ENCODE measurements at regions not wholly inside any gene's neighbourhood (a gene's known extent, or its start where the extent isn't known, plus 50 kb on each side); places are given as distances from the start of the nearest gene placed in this dataset.
A peak's percentile ranks its signal among the peaks of the same experiment; 100 is the strongest.

GRCh38 chr18:65124633-65125032 is 626.2 kb upstream of the CDH7 start:
- no peak for DNase-seq

- DNase-seq = no peak
Measured at GRCh38 chr18:65103864-65104263, 646.9 kb upstream of the CDH7 start.

GRCh38 chr18:65093346-65093745 is 657.5 kb upstream of the CDH7 start:
- no peak for DNase-seq

GRCh38 chr18:65091744-65092329 is 659.0 kb upstream of the CDH7 start:
- peak; percentile 18 to 29 for DNase-seq

- DNase-seq = no peak
Measured at GRCh38 chr18:65082907-65083306, 667.9 kb upstream of the CDH7 start.

- no peak for DNase-seq
Measured at GRCh38 chr18:65081786-65082185, 669.0 kb upstream of the CDH7 start.

- DNase-seq = no peak
Measured at GRCh38 chr18:65073060-65073550, 677.7 kb upstream of the CDH7 start.

GRCh38 chr18:65057439-65058083 is 693.3 kb upstream of the CDH7 start:
- DNase-seq = no peak

GRCh38 chr18:65056575-65056974 is 694.2 kb upstream of the CDH7 start:
- no peak for DNase-seq

GRCh38 chr18:65049586-65049985 is 701.2 kb upstream of the CDH7 start:
- DNase-seq = no peak

GRCh38 chr18:65039578-65039977 is 711.2 kb upstream of the CDH7 start:
- no peak for DNase-seq

GRCh38 chr18:65035701-65036100 is 715.1 kb upstream of the CDH7 start:
- DNase-seq = no peak

GRCh38 chr18:65025756-65026155 is 725.1 kb upstream of the CDH7 start:
- no peak for DNase-seq

- DNase-seq = no peak
Measured at GRCh38 chr18:65021021-65021420, 729.8 kb upstream of the CDH7 start.

- DNase-seq = no peak
Measured at GRCh38 chr18:65018184-65018583, 732.6 kb upstream of the CDH7 start.

GRCh38 chr18:65017372-65017760 is 733.4 kb upstream of the CDH7 start:
- no peak for DNase-seq

- DNase-seq = no peak
Measured at GRCh38 chr18:65016631-65017371, 734.0 kb upstream of the CDH7 start.

- DNase-seq = no peak
Measured at GRCh38 chr18:64994370-64994769, 756.4 kb upstream of the CDH7 start.

- DNase-seq = no peak
Measured at GRCh38 chr18:64993695-64994094, 757.1 kb upstream of the CDH7 start.

GRCh38 chr18:64992654-64993053 is 758.2 kb upstream of the CDH7 start:
- DNase-seq = no peak

- no peak for DNase-seq
Measured at GRCh38 chr18:64991102-64991501, 759.7 kb upstream of the CDH7 start.

GRCh38 chr18:64986906-64987495 is 763.8 kb upstream of the CDH7 start:
- no peak for DNase-seq

- no peak for DNase-seq
Measured at GRCh38 chr18:64983497-64984238, 767.1 kb upstream of the CDH7 start.

Measured in AML-193 (cell line).